ENCODE measurements at regions not wholly inside any gene's neighbourhood (a gene's known extent, or its start where the extent isn't known, plus 50 kb on each side); places are given as distances from the start of the nearest gene placed in this dataset.

- no peak for DNase-seq
These were observed 60.5 kb upstream of the PGRMC2 start for GRCh38 chr4:128347930-128348660.

- DNase-seq, result no peak
These were observed 59.7 kb upstream of the PGRMC2 start for GRCh38 chr4:128347175-128347868.

GRCh38 chr4:128346054-128346716 lies 58.6 kb upstream of the PGRMC2 start:
- DNase-seq, result no peak

GRCh38 chr4:128345650-128346049 lies 58.0 kb upstream of the PGRMC2 start:
- DNase-seq, result no peak

- DNase-seq, result no peak
These were observed 55.1 kb upstream of the PGRMC2 start for GRCh38 chr4:128342762-128343161.

GRCh38 chr4:128341634-128342033 lies 54.0 kb upstream of the PGRMC2 start:
- no peak for DNase-seq

- no peak for DNase-seq
These were observed 51.2 kb upstream of the PGRMC2 start for GRCh38 chr4:128338634-128339355.

- DNase-seq, result no peak
These were observed 50.2 kb upstream of the PGRMC2 start for GRCh38 chr4:128337863-128338262.
